Loucy (cell line): ENCODE measurements at regions not wholly inside any gene's neighbourhood (a gene's known extent, or its start where the extent isn't known, plus 50 kb on each side); places are given as distances from the start of the nearest gene placed in this dataset.

ENCODE experiments used
- CTCF ChIP-seq: fragments of 200-600 bp; sonication (generic); conservative IDR thresholded peaks from 2 replicates; pipeline ENCODE4 v1.5.1; 2014; ENCODE audit warnings: mild to moderate bottlenecking, antibody characterized with exemption, low read length
- EZH2phosphoT487 ChIP-seq: fragments of 200-600 bp; IDR thresholded peaks from 2 replicates; pipeline ENCODE4 v1.6.1; 2018; ENCODE audit warnings: antibody characterized with exemption, mild to moderate bottlenecking, moderate library complexity, borderline replicate concordance

- TF ChIP-seq CTCF (no peak), EZH2phosphoT487 (no peak)
These were observed 116.7 kb downstream of the MFAP3L start for GRCh38 chr4:169909479-169909878.
